Stimulated activated CD8-positive, alpha-beta memory T cell treated with anti-CD3 and anti-CD28 coated beads, Interleukin-7, amount 100 ng/mL, for 1 hour (primary cell): ENCODE measurements at regions not wholly inside any gene's neighbourhood (a gene's known extent, or its start where the extent isn't known, plus 50 kb on each side); places are given as distances from the start of the nearest gene placed in this dataset.
"Not testable (repeated sequence)": the region's sequence is repeated elsewhere in the genome, so short reads cannot be mapped to it uniquely, and the experiment has no call there.

Experiments used
- DNase-seq, 2 donors: peaks; one replicate each; pipeline ENCODE4 v3.0.0-alpha.2; 2020; ENCODE audit warnings: low read depth in 2 of 2

- DNase-seq = no peak
These were observed 121.2 kb downstream of the CRYAA start for GRCh38 chr21:43289966-43290365.

DNA sequence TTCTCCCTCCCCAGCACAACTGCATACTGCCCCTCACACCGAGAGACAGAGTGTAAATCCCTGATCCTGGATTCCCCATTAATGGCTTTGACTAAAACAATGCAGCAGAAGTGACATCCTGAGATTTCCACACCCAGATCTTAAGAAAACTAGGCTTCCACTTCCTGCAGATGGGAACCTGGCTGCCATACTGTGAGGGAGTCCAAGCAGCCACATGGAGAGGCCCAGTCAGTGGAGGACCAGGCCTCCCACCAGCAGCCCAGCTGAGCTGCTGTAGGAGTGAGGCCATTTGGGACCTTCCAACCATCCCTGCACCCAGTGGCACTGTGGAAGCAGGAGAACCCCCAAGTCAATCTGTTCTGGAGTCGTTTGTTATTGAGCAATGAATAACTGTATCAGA is 120.6 kb downstream of the CRYAA start:
- no peak for DNase-seq

DNA sequence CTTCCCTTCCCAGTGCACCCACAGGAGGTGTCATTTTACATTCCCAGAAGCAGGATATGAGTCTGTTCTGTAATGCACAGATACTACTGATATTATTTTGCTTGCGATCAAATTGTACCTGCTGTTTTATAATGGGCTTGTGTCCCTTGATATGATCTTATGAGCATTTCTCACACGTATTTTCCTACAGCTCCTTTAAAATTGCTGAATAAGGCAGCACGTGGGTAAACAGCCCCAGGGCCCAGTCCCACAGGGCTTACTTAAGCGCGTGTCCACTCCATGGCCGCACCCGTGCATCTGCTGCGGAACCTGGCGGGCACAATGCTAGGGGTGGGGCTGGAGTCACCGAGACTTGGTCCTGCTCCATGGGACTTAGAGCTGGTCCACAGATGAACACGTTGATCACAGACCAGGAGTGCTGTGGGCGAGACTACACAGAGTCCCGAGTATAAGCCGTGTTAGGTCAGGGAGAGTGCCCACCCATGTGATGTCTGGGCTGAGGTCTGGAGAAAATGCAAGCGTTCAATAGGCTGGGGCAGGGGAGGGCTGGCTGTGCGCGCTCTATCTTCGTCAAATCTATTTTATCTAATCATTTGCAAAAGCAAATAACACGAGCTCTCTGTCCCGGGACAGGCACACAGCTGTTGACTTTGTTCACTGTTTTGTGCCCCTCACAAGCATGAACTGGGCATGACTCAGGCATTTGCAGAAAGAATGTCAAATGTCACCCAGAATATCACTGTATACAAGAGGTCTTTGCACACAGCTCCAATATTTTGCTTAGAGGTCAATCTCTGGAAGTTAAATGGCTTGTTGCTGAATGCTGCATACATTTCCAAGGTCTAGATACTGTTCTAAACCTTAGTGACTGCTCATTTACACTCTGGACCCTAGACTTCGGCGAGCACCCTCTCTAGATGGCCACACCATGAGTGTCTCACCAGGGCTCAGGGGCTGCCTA is 119.3 kb downstream of the CRYAA start:
- DNase-seq = no peak

DNA sequence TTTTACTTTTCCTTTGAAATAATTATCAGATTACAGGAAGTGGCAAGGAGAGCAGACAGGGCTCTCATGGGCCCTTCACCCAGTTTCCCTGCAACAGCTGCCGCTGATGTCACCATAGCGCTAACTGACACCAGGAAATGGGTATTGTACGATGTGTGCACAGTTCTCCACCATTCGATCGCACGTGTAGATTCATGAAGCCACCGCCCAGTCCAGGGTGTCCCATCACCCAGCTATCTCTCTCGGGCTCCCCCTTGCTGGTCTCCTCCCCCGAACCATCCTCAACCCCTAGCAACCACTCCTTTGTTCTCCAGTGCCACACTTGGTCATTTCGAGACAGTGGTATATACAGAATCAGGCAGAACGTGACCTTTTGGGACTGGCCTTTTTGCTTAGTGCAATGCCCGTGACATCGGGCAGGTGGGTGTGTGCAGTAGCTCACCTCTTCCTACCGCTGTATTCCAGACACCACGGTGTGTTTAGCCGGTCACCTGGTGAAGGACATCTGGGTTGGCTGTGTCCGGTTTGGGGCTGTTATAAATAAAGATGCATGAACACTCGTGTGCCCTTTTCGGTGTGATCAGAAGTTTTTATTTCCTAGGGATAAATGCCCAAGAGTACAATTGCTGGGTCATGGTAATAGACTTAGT is 118.4 kb downstream of the CRYAA start:
- no peak for DNase-seq

GRCh38 chr21:43286196-43286595 is 117.4 kb downstream of the CRYAA start:
- DNase-seq = no peak

DNA sequence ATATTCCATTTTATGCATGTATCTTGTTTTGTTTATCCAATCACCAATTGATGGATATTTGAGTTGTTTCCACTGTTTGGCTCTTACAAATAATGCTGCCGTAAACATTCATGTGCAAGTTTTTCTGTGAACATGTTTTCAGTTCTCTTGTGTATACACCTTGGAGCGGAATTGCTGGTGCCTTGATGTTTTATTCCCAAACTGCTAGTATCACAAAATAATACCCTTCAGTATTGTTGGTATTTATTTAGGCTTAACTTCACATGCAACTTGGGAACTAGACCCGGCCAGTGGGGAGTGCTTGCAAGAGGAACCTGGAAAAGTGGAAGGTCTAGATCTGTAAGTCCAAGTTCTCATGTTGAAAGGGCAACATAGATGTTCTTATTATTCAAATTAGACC is 115.9 kb downstream of the CRYAA start:
- DNase-seq = no peak

DNA sequence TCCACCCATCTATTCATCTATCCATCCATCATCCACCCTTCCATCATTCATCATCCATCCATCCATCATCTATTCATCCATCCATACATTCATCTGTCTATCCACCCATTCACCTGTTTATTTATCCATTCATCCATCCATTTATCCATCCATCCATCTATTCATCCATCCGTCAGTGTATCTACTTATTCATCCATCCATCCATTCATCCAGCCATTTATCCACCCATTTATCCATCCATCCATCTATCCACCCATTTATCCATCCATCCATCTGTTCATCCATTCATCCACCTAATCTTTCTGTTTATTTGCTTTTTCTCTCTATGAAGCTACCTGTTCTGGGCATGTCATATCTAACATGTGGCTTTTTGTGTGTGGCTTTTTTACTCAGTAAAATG is 115.4 kb downstream of the CRYAA start:
- DNase-seq = no peak

DNA sequence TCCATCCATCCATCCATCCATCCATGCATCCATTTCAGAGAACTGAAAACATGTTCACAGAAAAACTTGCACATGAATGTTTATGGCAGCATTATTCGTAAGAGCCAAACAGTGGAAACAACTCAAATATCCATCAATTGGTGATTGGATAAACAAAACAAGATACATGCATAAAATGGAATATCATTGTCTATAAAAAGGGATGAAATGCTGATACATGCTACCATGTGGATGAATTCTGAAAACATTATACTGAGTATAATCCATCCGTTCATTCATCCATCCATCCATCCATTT is 115.1 kb downstream of the CRYAA start:
- DNase-seq = not testable (repeated sequence)

DNA sequence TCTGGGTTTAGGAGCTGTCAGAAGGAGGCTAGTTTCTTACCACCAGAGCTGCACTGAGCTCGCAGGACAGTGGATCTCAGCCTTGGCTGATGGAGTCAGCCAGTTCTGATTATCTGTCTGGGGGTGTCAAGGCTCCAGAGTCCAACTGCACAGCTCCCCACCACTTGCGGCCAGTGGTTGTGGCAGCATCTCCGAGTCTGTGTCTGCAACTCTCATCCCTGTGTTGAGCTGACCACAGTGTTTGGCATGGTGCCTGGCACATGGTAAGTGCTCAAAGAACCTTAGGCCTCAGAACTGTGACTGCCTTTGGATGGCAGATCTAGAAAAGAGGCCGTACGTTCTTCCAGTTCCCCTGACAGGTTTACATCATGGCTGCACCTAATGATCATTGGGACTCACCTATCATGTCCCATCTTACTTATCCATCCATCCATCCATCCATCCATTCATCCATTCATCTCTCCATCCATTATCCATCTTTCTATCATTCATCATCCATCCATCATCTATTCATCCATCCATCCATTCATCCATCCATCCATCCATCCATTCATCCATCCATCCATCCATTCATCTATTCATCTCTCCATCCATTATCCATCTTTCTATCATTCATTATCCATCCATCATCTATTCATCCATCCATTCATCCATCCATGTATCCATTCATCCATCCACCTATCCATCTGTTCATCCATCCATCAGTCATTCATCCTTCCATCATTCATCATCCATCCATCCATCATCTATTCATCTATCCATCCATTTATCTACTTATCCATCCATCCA is 114.5 kb downstream of the CRYAA start:
- DNase-seq = no peak

GRCh38 chr21:43282358-43283120 is 113.7 kb downstream of the CRYAA start:
- DNase-seq = no peak

DNA sequence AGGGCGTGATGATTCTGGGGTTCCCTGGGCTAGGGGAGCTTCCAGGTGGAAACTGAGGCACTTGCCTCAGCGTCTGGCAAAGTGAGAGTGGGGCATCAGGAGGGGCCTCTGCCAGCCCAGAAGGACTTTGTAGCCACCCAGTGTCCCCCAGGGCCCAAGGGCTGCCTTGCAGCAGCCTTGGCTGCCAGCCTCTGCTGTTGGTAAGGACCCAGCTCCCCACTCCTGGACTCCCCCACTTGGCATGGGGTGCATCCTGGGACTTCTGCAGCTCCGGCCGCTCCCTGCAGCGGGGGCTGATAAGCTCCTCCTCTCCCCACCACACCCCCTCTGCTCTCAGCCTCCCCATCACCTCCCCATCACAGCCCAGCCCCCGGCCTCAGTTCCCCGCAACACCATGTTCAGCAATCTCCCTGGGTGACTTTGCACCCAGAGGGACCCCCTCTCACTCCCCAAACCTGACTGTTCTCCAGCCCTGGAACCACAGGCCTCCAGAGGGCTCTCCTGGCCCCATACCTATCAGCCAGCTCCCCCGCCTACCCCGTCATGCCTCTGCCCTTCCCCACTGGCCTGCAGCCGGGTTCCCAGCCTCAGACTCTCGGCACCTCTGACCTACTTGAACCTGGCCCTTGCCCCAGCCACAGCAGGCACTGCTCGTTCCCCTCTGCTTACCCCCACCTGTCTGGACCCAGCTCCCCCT is 113.0 kb downstream of the CRYAA start:
- no peak for DNase-seq

GRCh38 chr21:43280949-43281633 is 112.3 kb downstream of the CRYAA start:
- no peak for DNase-seq

DNA sequence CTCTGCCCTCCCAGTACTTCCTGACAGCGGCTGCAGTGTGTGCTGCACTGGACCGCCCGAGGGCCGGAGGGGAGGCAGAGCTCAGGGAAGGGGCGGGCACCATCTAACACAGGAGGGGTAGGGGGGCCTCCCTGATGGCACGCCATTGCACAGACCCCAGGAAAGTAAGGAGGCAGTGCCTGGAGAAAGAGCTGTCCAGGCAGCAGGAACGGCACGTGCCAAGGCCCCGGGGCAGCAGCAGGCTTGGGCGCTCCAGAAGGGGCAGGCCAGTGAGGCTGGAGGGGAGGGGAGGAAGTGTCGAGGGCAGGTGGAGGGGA is 110.7 kb downstream of the CRYAA start:
- DNase-seq = no peak

DNA sequence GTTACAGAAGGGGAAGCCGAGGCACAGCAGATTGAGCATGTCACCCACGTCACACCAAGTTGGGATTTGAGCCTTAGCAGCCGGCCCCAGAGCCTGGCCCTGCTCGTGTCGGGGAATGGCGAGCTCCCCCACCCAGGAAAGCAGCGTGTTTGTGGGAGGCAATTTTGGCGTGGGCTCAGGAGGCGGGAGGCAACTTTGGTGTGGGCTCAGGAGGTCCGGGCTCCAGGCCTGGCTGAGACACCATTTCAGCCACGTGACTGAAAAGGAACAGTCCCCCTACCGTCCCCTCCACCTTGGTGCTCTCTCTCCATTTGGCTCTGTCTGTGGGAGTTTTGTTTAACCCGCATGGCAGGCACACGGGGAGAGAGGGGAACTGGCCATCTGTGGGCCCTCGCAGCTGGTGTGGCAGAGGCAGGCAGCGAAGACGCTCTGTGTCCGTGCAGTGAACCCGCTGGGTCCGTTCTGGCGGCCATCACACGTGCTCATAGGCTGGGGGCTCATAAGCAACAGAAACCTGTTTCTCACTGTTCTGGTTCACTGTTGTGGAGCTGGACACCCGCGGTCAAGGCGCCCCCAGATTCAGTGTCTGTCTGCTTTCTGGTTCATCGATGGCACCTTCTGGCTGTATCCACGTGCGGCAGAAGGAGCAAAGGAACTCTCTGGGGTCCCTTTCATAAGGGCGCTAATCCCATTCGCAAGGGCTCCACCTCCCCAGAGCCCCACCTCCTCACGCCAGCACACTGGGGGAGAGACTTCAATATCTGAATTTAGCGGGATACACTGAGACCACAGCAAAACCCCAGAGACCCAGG is 110.2 kb downstream of the CRYAA start:
- no peak for DNase-seq

GRCh38 chr21:43278359-43278758 is 109.6 kb downstream of the CRYAA start:
- DNase-seq = no peak

- DNase-seq = no peak
These were observed 108.9 kb downstream of the CRYAA start for GRCh38 chr21:43277481-43278351.

- no peak for DNase-seq
These were observed 108.0 kb downstream of the CRYAA start for GRCh38 chr21:43276811-43277210.

DNA sequence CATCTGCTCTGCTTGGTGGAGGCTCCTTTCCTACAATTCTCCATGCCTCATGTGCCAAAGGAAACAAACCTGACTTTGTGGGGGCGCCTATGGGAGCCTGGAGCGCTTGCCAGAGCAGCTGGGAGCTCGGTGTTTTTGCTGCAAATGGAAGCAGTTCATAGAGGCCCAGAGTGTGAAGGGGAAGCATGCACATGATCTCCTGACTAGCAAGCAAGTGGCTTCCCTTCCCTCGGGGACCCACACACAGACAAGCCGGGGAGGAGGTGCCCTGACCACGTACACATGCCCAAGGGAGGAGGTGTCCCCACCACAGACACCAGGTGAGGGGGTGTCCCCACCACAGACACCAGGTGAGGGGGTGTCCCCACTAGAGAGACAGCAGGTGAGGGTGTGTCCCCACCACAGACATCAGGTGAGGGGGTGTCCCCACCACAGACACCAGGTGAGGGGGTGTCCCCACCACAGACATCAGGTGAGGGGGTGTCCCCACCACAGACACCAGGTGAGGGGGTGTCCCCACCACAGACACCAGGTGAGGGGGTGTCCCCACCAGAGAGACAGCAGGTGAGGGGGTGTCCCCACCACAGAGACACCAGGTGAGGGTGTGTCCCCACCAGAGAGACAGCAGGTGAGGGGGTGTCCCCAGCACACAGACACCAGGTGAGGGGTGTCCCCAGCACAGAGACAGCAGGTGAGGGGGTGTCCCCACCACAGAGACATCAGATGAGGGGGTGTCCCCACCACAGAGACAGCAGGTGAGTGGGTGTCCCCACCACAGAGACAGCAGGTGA is 106.8 kb downstream of the CRYAA start:
- DNase-seq = no peak
